Kidney epithelial cell (primary cell): ENCODE measurements at regions not wholly inside any gene's neighbourhood (a gene's known extent, or its start where the extent isn't known, plus 50 kb on each side); places are given as distances from the start of the nearest gene placed in this dataset.
"Not testable (repeated sequence)": the region's sequence is repeated elsewhere in the genome, so short reads cannot be mapped to it uniquely, and the experiment has no call there.

Source experiments
- DNase-seq: peaks from one replicate; pipeline ENCODE4 v3.0.0-alpha.2; 2010; ENCODE audit warnings: low read depth
- H3K27me3 ChIP-seq: 2 replicates; pipeline ENCODE4 v1.6.0; 2011; ENCODE audit warnings: low read length; ENCODE audit not compliant: control insufficient read depth, insufficient read depth
- H3K36me3 ChIP-seq: 2 replicates; pipeline ENCODE4 v1.5.1; 2011; ENCODE audit warnings: low read length; ENCODE audit not compliant: control insufficient read depth, insufficient read depth
- H3K4me3 ChIP-seq: 2 replicates; pipeline ENCODE4 v1.5.1; 2011; ENCODE audit warnings: low read depth, mild to moderate bottlenecking, control low read depth, low read length
- TF ChIP-seq, protein P1 (sequence below): IDR thresholded peaks from 2 replicates; pipeline ENCODE4 v1.5.1; 2011; ENCODE audit warnings: mild to moderate bottlenecking, moderate library complexity, low read length, control low read depth, inconsistent platforms; ENCODE audit not compliant: insufficient read depth, poor library complexity, severe bottlenecking

DNA sequence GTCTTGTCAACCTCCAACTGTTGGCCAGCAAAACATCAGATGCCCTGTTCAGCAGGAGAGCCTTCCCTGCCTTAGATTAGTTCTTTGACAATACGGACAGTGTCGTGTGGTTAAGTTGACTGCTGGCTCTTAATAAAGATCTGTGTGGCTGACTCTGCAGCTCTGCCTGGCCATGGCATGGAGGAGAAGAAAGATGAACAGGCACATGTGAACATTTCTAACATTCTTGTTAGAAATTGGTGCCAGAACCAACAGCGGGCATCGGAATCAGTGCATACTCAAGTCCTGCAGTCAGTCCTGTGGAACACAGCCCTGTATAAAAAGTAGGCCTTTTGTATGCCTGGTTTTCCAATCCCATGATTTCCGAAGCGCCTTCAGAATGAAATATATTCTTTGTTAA lies 455.6 kb downstream of the POM121L12 start:
- Histone ChIP-seq H3K36me3 (no peaks in the 10 kb centered on the region), H3K4me3 (no peak overlapping the region), H3K27me3 (no peaks in the 10 kb centered on the region)
- TF ChIP-seq, protein P1, sequence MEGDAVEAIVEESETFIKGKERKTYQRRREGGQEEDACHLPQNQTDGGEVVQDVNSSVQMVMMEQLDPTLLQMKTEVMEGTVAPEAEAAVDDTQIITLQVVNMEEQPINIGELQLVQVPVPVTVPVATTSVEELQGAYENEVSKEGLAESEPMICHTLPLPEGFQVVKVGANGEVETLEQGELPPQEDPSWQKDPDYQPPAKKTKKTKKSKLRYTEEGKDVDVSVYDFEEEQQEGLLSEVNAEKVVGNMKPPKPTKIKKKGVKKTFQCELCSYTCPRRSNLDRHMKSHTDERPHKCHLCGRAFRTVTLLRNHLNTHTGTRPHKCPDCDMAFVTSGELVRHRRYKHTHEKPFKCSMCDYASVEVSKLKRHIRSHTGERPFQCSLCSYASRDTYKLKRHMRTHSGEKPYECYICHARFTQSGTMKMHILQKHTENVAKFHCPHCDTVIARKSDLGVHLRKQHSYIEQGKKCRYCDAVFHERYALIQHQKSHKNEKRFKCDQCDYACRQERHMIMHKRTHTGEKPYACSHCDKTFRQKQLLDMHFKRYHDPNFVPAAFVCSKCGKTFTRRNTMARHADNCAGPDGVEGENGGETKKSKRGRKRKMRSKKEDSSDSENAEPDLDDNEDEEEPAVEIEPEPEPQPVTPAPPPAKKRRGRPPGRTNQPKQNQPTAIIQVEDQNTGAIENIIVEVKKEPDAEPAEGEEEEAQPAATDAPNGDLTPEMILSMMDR, result no peak
- no peak for DNase-seq

DNA sequence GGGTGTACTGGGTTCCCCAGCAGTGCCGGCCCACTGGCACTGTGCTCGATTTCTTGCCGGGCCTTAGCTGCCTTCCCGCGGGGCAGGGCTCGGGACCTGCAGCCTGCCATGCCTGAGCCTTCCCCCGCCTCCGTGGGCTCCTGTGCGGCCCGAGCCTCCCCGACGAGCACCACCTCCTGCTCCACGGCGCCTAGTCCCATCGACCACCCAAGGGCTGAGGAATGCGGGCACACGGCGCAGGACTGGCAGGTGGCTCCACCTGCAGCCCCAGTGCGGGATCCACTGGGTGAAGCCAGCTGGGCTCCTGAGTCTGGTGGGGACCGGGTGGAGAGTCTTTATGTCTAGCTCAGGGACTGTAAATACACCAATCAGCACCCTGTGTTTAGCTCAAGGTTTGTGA lies 459.7 kb downstream of the POM121L12 start:
- not testable (repeated sequence) for H3K27me3 ChIP-seq, DNase-seq, H3K4me3 ChIP-seq, H3K36me3 ChIP-seq

DNA sequence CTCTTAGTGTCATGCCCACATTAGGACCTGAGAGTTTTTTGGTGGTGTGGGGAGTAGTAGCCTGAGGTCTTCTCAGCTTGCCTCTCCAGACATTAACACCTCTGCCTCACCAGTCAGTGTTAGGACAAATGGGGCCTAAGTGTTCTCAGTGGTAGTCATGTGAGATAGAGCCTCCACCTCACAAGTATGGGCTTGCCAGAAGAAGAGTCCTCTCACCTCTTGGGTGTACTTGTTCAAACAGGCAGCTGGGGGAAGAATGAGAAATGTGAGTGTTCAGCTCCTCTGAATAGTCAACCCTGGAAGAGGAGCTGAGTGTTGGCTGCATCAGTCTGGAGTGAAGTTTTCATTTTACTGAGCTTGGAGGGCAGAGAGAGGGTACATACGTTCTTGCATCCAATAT lies 464.6 kb downstream of the POM121L12 start:
- H3K4me3 ChIP-seq, result no peak overlapping the region
- DNase-seq, result no peak
- no peaks in the 10 kb centered on the region for H3K27me3 ChIP-seq
- TF ChIP-seq, protein P1, result no peak
- H3K36me3 ChIP-seq, result no peaks in the 10 kb centered on the region

DNA sequence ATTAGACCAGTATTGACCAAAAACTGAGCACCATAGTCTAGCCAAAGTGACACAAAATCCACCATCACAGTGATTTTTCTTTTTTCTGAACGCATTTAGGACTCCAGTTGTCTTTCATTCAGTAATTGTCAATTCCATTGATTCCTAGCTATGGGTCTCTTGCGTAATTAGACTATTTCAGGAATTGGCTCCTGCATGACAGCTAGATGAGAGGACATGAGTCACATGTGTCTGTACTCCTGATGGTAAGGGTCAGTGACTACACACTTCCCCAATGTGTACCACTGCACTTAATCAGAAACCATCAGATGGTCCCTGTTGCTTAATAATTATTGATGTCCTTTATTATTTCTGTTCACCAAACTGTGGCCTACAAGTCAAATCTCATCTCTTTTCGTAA lies 469.5 kb downstream of the POM121L12 start:
- peak; percentile 26 for DNase-seq
- no peak overlapping the region for H3K4me3 ChIP-seq
- H3K27me3 ChIP-seq, result no peaks in the 10 kb centered on the region
- no peaks in the 10 kb centered on the region for H3K36me3 ChIP-seq
- TF ChIP-seq, protein P1, result no peak

- TF ChIP-seq, protein P1, result no peak
- H3K4me3 ChIP-seq, result no peak overlapping the region
- no peak for DNase-seq
- H3K36me3 ChIP-seq, result no peaks in the 10 kb centered on the region
- no peaks in the 10 kb centered on the region for H3K27me3 ChIP-seq
These were observed 482.9 kb downstream of the POM121L12 start for GRCh38 chr7:53518319-53518718.

DNA sequence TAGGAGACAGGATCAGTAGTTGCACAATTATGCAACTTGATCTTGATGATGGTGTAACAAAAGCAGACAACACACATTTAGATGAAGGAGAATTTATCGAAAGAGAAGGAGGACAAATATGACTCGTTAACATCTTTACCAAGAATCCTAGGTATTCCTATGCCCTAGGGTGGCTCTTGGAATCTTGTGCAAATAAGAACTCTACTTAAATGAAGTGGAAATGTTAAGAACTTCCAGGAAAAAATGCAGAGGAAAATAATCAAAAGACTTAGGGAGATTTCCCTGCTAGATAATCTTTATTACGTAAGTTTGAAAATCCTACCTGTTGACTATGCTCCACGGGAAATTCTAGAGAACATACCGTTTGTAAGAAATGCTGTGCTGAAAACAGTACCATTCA lies 485.4 kb downstream of the POM121L12 start:
- Histone ChIP-seq H3K27me3 (no peaks in the 10 kb centered on the region), H3K36me3 (no peaks in the 10 kb centered on the region), H3K4me3 (no peak overlapping the region)
- DNase-seq, result no peak
- TF ChIP-seq, protein P1, result no peak

GRCh38 chr7:53521638-53522184 lies 486.3 kb downstream of the POM121L12 start:
- H3K27me3 ChIP-seq, result no peaks in the 10 kb centered on the region
- DNase-seq, result no peak
- TF ChIP-seq, protein P1, result no peak
- no peaks in the 10 kb centered on the region for H3K36me3 ChIP-seq
- H3K4me3 ChIP-seq, result no peak overlapping the region
